Stimulated activated naive B cell treated with anti-CD40 and anti-IgM and Interleukin-4, amounts not matched to agents 10 μg/mL and 1 μg/mL and 100 μg/mL, for 72 hours (primary cell): ENCODE measurements at regions not wholly inside any gene's neighbourhood (a gene's known extent, or its start where the extent isn't known, plus 50 kb on each side); places are given as distances from the start of the nearest gene placed in this dataset.

Experiments used
- ATAC-seq, 2 donors: fragments of 150-1000 bp; cut with Tn5 transposase; replicated peaks; 2 replicates each; pipeline ENCODE4 v1.10.0; 2021; ENCODE audit warnings: moderate library complexity in 1 of 2
- DNase-seq: peaks from one replicate; pipeline ENCODE4 v3.0.0; 2021
- H3K27ac Mint-ChIP-seq: one replicate; pipeline ENCODE4 v1.8.0; 2022; ENCODE audit warnings: mild to moderate bottlenecking, mixed read lengths
- H3K27me3 Mint-ChIP-seq, 2 donors: one replicate each; pipeline ENCODE4 v1.8.0; 2022; ENCODE audit warnings: mixed read lengths in 2 of 2
- H3K36me3 Mint-ChIP-seq, 2 donors: one replicate each; pipeline ENCODE4 v1.8.0; 2022; ENCODE audit warnings: mixed read lengths in 2 of 2, mild to moderate bottlenecking in 1 of 2
- H3K4me1 Mint-ChIP-seq, 2 donors: one replicate each; pipeline ENCODE4 v1.8.0; 2022; ENCODE audit warnings: mixed read lengths in 2 of 2, mild to moderate bottlenecking in 1 of 2
- H3K4me3 Mint-ChIP-seq, 2 donors: one replicate each; pipeline ENCODE4 v1.8.0; 2022; ENCODE audit warnings: mild to moderate bottlenecking in 2 of 2, mixed read lengths in 2 of 2, moderate library complexity in 1 of 2
- H3K9me3 Mint-ChIP-seq, 2 donors: one replicate each; pipeline ENCODE4 v1.8.0; 2022; ENCODE audit warnings: mixed read lengths in 2 of 2, mild to moderate bottlenecking in 1 of 2

DNA sequence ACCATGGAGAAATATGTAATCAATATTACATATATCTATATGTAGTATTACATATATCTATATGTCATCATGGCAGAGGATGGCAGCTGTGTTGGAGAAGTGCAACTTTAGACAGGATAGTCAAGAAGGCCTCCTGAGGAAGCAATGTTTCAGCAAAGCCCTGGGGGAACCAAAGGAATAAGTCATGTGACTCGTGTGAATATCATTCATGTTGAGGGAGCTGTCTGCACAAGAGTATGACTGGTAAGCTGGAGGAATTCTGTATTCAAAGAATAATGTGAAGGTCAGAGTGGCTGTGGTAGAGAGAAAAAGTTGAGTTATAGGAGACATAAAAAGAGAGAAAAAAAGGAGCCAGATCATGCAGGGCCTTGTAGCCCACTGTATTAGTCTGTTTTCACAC lies 92.9 kb upstream of the EDNRA start:
- DNase-seq (no peak), ATAC-seq (no peak)
- Mint-ChIP-seq H3K36me3 (no peaks in the 10 kb centered on the region), H3K27me3 (no peaks in the 10 kb centered on the region), H3K4me3 (no peak overlapping the region), H3K4me1 (no peaks in the 10 kb centered on the region), H3K9me3 (peaks cover 0 to 6% of the 10 kb centered on the region in 2 donors), H3K27ac (no peak overlapping the region)

DNA sequence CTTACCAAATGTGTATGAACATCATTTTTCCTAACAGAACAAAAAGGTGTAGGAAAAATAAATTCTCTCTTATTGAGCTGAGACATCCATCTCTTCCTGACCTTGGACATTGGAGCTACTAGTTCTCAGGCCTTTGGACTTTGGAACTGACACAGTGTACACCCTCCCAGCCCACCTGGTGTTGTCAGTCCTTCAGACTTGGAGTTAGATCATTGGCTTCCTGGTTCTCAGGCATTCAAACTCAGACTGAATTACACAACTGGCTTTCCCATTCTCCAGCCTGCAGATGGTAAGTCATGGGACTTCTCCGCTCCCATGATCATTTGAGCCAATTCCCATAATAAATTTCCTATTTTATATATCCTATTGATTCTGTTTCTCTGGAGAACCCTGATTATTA lies 84.8 kb upstream of the EDNRA start:
- H3K4me3 Mint-ChIP-seq, result no peak overlapping the region
- peaks cover 3 to 9% of the 10 kb centered on the region in 2 donors for H3K9me3 Mint-ChIP-seq
- no peak overlapping the region for H3K27ac Mint-ChIP-seq
- H3K4me1 Mint-ChIP-seq, result no peaks in the 10 kb centered on the region
- DNase-seq (no peak), ATAC-seq (no peak)
- no peaks in the 10 kb centered on the region for H3K36me3 Mint-ChIP-seq
- no peaks in the 10 kb centered on the region for H3K27me3 Mint-ChIP-seq

DNA sequence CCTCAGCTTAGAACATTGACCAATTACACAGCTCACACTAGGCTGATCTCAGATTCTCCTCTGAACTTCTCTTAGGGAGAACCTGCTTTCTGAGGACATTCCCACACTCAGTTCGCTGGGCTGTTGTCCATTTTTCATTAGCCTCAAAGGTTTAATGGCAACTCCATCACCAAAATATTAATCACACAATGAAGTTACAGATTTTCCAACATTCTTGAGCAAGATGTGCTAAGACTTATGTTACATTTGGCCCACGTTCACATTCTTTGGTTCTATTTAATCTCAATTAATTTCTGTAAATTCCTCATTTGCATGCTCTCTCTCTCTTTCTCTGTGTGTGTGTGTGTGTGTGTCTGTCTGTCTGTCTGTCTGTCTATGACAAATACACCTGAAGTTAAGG lies 82.3 kb upstream of the EDNRA start:
- Mint-ChIP-seq H3K9me3 (peaks cover 3 to 11% of the 10 kb centered on the region in 2 donors), H3K36me3 (no peaks in the 10 kb centered on the region), H3K27ac (no peak overlapping the region), H3K4me1 (no peaks in the 10 kb centered on the region), H3K4me3 (no peak overlapping the region), H3K27me3 (no peaks in the 10 kb centered on the region)
- no peak for DNase-seq
- ATAC-seq, result no peak

DNA sequence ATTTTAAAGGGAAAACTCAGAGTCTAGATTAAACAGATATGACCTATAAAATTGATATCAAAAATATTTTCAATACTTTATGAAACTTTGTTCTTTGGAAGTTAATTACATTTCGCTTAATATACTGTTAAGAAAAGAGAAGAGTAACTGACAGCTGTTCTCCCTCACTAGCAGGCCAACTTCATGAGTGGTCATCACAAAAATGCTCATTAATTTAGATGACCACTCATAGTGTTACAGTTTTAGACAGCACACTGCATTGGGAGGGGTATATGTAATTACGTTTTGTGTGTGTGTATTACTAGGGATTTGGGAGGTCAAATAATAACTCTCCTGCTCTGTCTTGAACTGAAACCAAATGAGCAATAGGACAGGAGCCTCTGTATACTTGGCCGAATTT lies 80.2 kb upstream of the EDNRA start:
- H3K27ac Mint-ChIP-seq, result no peak overlapping the region
- ATAC-seq (no peak), DNase-seq (no peak)
- H3K27me3 Mint-ChIP-seq, result no peaks in the 10 kb centered on the region
- no peak overlapping the region for H3K4me3 Mint-ChIP-seq
- no peaks in the 10 kb centered on the region for H3K36me3 Mint-ChIP-seq
- peaks cover 0 to 9% of the 10 kb centered on the region in 2 donors for H3K9me3 Mint-ChIP-seq
- no peaks in the 10 kb centered on the region for H3K4me1 Mint-ChIP-seq

DNA sequence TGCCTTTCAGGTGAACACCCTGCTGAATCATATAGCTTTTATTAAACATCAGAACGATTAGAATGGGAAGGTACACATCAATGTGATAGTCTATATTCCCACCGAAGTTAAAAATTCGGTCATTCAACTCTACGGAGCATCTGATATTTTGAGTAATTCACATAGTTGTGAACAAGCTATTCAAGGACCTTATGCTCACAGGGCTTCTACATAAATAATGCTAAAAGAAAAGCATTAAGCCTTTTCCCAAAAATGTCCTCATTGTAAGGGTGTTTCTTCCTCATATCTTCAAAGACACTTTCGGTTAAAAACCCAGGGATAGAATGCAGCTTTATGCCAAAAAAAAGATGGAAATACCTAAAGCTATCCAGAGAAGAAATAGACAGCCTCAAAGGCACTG lies 79.7 kb upstream of the EDNRA start:
- Mint-ChIP-seq H3K9me3 (peaks cover 0 to 9% of the 10 kb centered on the region in 2 donors), H3K4me1 (no peaks in the 10 kb centered on the region), H3K4me3 (no peak overlapping the region), H3K36me3 (no peaks in the 10 kb centered on the region), H3K27me3 (no peaks in the 10 kb centered on the region), H3K27ac (no peak overlapping the region)
- ATAC-seq (no peak), DNase-seq (no peak)

DNA sequence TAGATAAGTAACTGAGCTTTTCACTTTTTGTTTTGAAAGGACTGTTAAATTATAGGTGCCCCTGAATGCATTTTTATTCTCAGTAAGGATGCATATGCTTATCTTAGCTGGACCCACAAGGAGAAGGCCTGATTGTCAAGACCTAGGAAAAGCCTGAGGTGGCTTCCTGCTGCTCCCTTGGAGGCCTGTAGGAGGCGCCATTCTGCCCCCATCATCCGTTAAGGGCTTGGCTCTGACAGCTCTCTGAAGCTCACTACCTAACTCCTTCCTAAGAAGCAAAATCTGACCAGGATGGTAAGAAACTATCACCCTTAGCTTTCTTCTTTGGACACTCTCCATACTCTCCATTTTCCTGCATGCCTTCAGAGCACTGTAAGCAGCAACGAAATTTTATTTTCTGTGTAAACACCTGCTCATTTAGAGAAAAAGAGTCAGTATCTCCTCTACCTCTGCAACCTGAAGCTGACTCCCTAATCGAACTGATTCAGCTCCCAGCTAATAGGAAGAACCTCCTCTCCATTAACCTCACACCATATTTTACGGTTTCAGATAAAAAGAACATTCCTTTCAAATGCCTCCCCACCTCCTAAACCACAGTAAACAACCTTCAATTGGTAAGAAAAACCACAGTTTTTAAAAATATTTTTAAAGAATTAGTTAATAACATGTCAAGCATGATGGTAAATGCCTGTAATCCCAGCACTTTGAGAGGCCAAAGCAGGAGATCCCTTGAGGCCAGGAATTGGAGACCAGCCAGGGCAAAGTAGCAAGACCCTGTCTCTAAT lies 73.4 kb upstream of the EDNRA start:
- no peaks in the 10 kb centered on the region for H3K27me3 Mint-ChIP-seq
- no peaks in the 10 kb centered on the region for H3K4me1 Mint-ChIP-seq
- H3K9me3 Mint-ChIP-seq, result peaks cover 4 to 10% of the 10 kb centered on the region in 2 donors
- no peak overlapping the region for H3K27ac Mint-ChIP-seq
- ATAC-seq (no peak), DNase-seq (no peak)
- no peak overlapping the region for H3K4me3 Mint-ChIP-seq
- H3K36me3 Mint-ChIP-seq, result no peaks in the 10 kb centered on the region

DNA sequence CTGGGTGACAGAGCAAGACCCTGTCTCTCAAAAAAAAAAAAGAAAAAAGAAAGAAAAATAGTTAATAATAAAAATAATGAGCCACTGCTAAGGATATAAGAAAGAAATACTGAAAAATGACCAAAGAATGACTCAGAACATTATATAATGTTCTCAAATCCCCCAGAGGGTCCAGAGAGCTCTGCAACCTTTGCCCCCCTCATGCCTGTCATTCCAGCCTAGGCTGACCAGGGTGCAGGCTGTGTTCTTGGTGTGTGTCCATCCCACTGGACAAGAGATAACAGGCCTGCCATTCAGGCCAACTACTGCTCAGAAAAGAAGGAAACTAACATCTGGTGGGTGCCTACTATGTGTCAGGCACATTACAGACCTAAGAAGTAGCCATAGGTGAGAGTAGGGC lies 72.7 kb upstream of the EDNRA start:
- no peaks in the 10 kb centered on the region for H3K27me3 Mint-ChIP-seq
- H3K27ac Mint-ChIP-seq, result no peak overlapping the region

DNA sequence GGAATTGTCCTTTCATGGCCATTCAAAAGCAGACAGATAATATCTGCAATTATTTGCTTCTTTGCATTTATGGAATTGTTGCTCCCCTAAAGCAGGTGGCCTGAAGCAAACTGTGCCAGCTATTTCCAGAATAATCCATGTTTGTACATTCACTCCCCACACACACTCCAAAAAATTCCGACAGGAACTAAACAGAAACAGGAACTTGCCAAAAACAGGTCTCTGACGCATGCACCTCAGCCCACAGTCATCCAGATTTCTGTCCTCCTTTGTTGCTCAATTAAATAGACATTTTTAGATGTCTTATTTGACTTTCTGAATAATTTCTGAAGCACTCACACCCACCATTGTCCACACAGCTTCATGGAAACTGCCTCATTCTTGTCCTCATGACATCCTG lies 71.5 kb upstream of the EDNRA start:
- H3K4me1 Mint-ChIP-seq, result no peaks in the 10 kb centered on the region
- H3K27ac Mint-ChIP-seq, result no peak overlapping the region
- ATAC-seq (no peak), DNase-seq (no peak)
- H3K9me3 Mint-ChIP-seq, result peaks cover 7 to 8% of the 10 kb centered on the region in 2 donors
- H3K36me3 Mint-ChIP-seq, result no peaks in the 10 kb centered on the region
- H3K4me3 Mint-ChIP-seq, result no peak overlapping the region
- no peaks in the 10 kb centered on the region for H3K27me3 Mint-ChIP-seq

More for the DNA sequence above, 72.7 kb upstream of the EDNRA start:
- Mint-ChIP-seq H3K9me3 (peaks cover 4 to 11% of the 10 kb centered on the region in 2 donors), H3K4me3 (no peak overlapping the region), H3K4me1 (no peaks in the 10 kb centered on the region), H3K36me3 (no peaks in the 10 kb centered on the region)
- DNase-seq, result no peak
- ATAC-seq, result no peak

DNA sequence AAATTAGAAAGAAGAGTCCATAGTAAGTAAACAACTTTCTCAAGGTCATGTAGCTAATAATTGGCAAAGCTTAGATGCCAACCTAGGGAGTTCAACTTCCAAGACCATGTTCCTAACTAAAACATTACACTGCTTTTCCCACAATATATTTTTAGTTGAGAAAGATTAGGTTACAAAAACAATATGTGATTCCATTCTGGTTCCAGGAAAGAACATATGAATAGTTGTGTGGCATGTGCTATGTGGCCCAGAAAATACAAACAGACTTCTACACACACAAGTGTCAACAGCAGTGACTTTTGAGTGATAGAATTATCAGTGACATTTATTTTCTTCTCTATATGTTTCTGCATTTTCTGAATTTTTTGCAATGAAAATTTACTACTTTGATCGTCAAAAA lies 62.7 kb upstream of the EDNRA start:
- H3K9me3 Mint-ChIP-seq, result peaks cover 11 to 13% of the 10 kb centered on the region in 2 donors
- no peaks in the 10 kb centered on the region for H3K36me3 Mint-ChIP-seq
- no peaks in the 10 kb centered on the region for H3K27me3 Mint-ChIP-seq
- DNase-seq, result no peak
- no peak overlapping the region for H3K4me3 Mint-ChIP-seq
- no peaks in the 10 kb centered on the region for H3K4me1 Mint-ChIP-seq
- no peak overlapping the region for H3K27ac Mint-ChIP-seq
- ATAC-seq, result no peak

DNA sequence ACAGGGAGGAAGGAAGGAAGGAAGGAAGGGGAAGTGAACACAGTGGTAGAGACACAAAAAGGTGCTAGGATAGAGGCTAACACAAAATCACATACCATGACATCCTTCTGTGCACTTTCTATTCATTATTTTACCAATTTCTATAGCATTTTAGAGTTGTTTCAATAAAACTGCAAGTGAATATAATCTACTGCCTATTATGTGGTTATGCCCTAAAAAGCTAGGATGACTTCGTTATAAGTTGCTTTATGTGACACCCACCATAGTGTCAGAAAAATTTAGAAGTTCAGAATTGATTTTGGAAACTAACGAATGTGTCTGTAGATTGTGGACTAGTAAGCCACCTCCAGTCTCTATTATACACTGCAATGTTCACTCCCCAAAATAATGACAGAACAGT lies 59.4 kb upstream of the EDNRA start:
- no peak overlapping the region for H3K4me3 Mint-ChIP-seq
- H3K36me3 Mint-ChIP-seq, result no peaks in the 10 kb centered on the region
- peaks cover 5% of the 10 kb centered on the region in 2 donors for H3K9me3 Mint-ChIP-seq
- H3K27ac Mint-ChIP-seq, result no peak overlapping the region
- no peaks in the 10 kb centered on the region for H3K4me1 Mint-ChIP-seq
- H3K27me3 Mint-ChIP-seq, result no peaks in the 10 kb centered on the region
- no peak for DNase-seq
- ATAC-seq, result no peak

DNA sequence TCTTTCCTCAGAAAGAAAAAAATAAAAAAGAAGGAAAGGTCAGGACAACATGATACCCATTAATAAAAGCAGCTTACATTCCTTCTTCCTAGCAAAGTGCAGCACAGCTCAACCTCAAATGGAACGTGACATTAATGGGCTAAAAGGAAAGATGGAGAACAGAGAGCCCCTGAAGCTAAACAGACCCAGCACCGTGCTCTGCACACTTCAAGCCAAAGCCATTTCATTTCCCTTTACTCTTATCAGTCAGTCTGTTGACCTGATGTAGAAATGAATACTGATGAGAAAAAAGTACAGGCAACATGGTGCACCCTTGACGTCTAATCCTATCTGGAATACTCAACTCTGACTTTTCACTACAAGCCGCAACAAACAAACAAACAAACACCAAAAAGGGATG lies 57.7 kb upstream of the EDNRA start:
- H3K27me3 Mint-ChIP-seq, result no peaks in the 10 kb centered on the region
- H3K36me3 Mint-ChIP-seq, result no peaks in the 10 kb centered on the region
- no peak overlapping the region for H3K27ac Mint-ChIP-seq
- no peak overlapping the region for H3K4me3 Mint-ChIP-seq
- no peaks in the 10 kb centered on the region for H3K4me1 Mint-ChIP-seq
- H3K9me3 Mint-ChIP-seq, result peaks cover 4 to 5% of the 10 kb centered on the region in 2 donors
- ATAC-seq (no peak), DNase-seq (no peak)

DNA sequence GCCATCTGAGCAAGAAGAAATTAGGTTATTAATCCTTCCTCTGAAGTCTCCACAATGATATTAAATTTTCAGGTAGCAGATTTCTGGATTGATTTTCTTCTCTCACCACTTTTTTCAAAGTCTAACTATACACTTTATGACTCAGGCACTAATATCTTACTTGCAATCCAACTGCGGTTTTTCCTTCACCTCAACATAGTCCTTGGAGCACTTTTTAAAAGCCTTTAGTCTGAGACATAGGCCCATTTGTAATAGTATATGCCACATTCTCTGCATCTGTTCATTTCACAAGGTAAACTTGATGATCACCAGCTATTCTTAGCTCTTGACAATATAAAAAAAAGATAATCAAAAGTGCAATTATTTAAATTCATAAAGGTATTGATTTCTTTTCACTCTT lies 55.9 kb upstream of the EDNRA start:
- ATAC-seq, result no peak
- no peak overlapping the region for H3K27ac Mint-ChIP-seq
- H3K9me3 Mint-ChIP-seq, result peaks cover 4 to 5% of the 10 kb centered on the region in 2 donors

DNA sequence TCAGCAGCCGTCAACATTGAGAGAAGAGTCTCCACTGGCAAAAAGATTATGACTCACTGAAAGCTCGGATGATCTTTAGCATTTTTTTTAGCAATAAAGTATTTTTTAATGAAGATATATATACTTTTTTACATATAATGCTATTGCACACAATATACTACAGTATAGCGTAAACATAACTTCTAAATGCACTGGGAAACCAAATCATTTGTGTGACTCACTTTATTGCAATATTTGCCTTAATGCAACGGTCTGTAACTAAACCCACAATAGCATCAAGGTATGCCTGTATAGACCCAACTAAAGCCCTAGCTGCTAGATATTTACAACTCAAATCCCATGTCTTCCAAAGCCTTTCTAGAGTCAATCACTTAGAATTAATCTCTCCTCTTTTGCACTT lies 52.3 kb upstream of the EDNRA start:
- H3K27me3 Mint-ChIP-seq, result no peaks in the 10 kb centered on the region
- no peak for DNase-seq
- H3K4me1 Mint-ChIP-seq, result no peaks in the 10 kb centered on the region
- no peak overlapping the region for H3K4me3 Mint-ChIP-seq
- ATAC-seq, result no peak
- no peaks in the 10 kb centered on the region for H3K36me3 Mint-ChIP-seq
- peaks cover 6 to 10% of the 10 kb centered on the region in 2 donors for H3K9me3 Mint-ChIP-seq
- H3K27ac Mint-ChIP-seq, result no peak overlapping the region

More for the DNA sequence above, 55.9 kb upstream of the EDNRA start:
- Mint-ChIP-seq H3K27me3 (no peaks in the 10 kb centered on the region), H3K36me3 (no peaks in the 10 kb centered on the region), H3K4me3 (no peak overlapping the region), H3K4me1 (no peaks in the 10 kb centered on the region)
- DNase-seq, result no peak

DNA sequence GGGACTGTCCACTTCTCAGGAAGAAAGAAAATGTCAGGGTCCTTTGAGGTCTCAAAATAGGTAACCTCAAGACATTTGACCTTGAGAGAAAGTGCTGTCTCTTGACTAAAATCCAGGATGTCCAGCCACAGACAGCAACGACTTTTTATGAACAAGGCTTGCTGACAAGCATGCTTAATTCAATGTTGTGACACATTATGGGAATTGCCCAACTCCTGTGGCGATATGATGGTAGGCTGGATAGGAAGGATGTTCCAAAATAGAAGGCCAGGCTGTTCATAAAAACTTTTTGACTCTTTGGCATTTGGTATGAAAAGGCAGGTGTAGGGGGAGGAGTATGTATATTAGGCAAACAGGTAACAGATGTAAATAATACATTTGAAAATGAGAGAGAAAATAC lies 50.8 kb upstream of the EDNRA start:
- Mint-ChIP-seq H3K27ac (no peak overlapping the region), H3K36me3 (no peaks in the 10 kb centered on the region), H3K27me3 (no peaks in the 10 kb centered on the region), H3K4me1 (no peaks in the 10 kb centered on the region), H3K4me3 (no peak overlapping the region), H3K9me3 (peaks cover 6 to 10% of the 10 kb centered on the region in 2 donors)
- DNase-seq (no peak), ATAC-seq (no peak)
